Osteocyte (in vitro differentiated cells): ENCODE measurements at regions not wholly inside any gene's neighbourhood (a gene's known extent, or its start where the extent isn't known, plus 50 kb on each side); places are given as distances from the start of the nearest gene placed in this dataset.

Experiments
- DNase-seq: peaks from one replicate; pipeline ENCODE4 v3.0.0; 2021; ENCODE audit warnings: mixed read lengths; ENCODE audit not compliant: unreplicated experiment; ENCODE audit errors: extremely low spot score
- H3K27ac Mint-ChIP-seq: one replicate; pipeline ENCODE4 v1.8.0; 2021; ENCODE audit warnings: mild to moderate bottlenecking, mixed read lengths; ENCODE audit not compliant: unreplicated experiment
- H3K27me3 Mint-ChIP-seq: one replicate; pipeline ENCODE4 v1.8.0; 2021; ENCODE audit warnings: mixed read lengths; ENCODE audit not compliant: unreplicated experiment
- H3K36me3 Mint-ChIP-seq: one replicate; pipeline ENCODE4 v1.8.0; 2021; ENCODE audit warnings: mixed read lengths; ENCODE audit not compliant: unreplicated experiment
- H3K4me1 Mint-ChIP-seq: one replicate; pipeline ENCODE4 v1.8.0; 2021; ENCODE audit warnings: mixed read lengths; ENCODE audit not compliant: unreplicated experiment
- H3K4me3 Mint-ChIP-seq: one replicate; pipeline ENCODE4 v1.8.0; 2021; ENCODE audit warnings: mild to moderate bottlenecking, moderate library complexity, mixed read lengths; ENCODE audit not compliant: unreplicated experiment
- H3K9me3 Mint-ChIP-seq: one replicate; pipeline ENCODE4 v1.8.0; 2021; ENCODE audit warnings: mixed read lengths; ENCODE audit not compliant: unreplicated experiment
- TF ChIP-seq, protein P1 (sequence below): fragments of 200-600 bp; sonication (generic); IDR thresholded peaks from 2 replicates; pipeline ENCODE4 v1.5.0; 2021; ENCODE audit warnings: antibody characterized with exemption, mild to moderate bottlenecking, moderate library complexity

DNA sequence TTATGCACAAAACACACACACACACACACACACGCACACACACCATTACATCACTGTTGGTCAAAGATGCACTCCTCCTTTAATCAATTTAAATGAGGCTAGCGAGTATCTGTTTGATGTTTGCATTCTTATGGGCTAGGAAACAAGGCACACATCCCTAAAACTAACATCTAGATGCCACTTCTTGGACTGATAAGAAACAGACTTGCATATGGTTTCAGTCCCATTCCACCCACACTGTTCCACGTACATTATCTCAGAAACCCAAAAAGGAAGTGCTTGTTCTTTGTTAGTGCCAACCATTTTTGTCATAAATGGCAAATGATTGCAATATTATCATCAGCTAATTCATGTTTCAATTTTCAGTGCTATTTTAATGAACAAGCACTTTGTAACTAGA lies 69.5 kb downstream of the CCR1 start:
- DNase-seq: no peak
- no peaks in the 10 kb centered on the region for H3K36me3 Mint-ChIP-seq
- H3K4me3 Mint-ChIP-seq: no peak overlapping the region
- H3K4me1 Mint-ChIP-seq: no peaks in the 10 kb centered on the region
- TF ChIP-seq, protein P1, sequence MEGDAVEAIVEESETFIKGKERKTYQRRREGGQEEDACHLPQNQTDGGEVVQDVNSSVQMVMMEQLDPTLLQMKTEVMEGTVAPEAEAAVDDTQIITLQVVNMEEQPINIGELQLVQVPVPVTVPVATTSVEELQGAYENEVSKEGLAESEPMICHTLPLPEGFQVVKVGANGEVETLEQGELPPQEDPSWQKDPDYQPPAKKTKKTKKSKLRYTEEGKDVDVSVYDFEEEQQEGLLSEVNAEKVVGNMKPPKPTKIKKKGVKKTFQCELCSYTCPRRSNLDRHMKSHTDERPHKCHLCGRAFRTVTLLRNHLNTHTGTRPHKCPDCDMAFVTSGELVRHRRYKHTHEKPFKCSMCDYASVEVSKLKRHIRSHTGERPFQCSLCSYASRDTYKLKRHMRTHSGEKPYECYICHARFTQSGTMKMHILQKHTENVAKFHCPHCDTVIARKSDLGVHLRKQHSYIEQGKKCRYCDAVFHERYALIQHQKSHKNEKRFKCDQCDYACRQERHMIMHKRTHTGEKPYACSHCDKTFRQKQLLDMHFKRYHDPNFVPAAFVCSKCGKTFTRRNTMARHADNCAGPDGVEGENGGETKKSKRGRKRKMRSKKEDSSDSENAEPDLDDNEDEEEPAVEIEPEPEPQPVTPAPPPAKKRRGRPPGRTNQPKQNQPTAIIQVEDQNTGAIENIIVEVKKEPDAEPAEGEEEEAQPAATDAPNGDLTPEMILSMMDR: no peak
- no peaks in the 10 kb centered on the region for H3K27me3 Mint-ChIP-seq
- no peak overlapping the region for H3K27ac Mint-ChIP-seq
- peaks cover 3% of the 10 kb centered on the region for H3K9me3 Mint-ChIP-seq

DNA sequence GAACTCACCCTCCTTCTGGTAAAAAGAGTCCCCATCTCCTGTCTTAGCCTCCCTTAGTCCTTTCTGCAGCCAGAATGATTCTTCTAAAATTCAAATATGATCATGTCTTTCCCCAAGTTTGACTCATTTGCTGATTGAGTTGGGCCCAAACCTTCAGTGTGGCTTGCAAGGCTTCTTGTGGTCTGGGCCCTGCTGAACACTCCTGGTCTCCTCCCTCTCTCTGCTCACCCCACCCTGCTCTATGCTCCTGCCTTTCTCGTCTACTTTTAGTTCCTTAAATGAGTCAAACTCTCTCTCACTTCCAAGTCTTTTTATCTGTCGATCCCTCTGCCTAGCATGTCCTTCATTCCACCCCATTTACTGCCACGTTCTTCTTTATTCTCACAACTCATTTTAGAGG lies 72.6 kb downstream of the CCR1 start:
- DNase-seq: no peak
- Mint-ChIP-seq H3K4me3 (no peak overlapping the region), H3K9me3 (no peaks in the 10 kb centered on the region), H3K4me1 (no peaks in the 10 kb centered on the region), H3K27ac (no peak overlapping the region), H3K36me3 (no peaks in the 10 kb centered on the region), H3K27me3 (no peaks in the 10 kb centered on the region)
- TF ChIP-seq, protein P1: no peak

DNA sequence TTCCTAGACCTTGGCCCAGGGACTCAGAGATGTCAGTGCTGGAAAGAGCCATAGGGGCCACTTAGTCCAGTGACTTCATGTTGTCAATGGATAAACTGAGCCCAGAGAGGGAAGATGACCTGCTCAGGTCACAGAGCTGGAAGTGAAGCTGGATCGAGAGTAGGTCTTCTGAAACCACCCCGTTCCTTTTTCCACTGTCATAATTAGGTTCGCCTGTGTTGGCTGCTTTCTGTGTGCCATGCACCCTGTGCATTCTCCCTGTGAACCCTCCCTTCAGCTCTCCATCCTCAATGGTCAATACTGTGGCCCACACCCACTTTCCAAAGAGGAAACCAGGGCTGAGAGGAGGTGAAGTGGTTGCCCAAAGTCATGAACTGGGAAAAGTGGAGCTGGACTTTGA lies 74.8 kb downstream of the CCR1 start:
- no peak for DNase-seq
- no peak overlapping the region for H3K4me3 Mint-ChIP-seq
- no peaks in the 10 kb centered on the region for H3K27me3 Mint-ChIP-seq
- TF ChIP-seq, protein P1: no peak
- H3K36me3 Mint-ChIP-seq: no peaks in the 10 kb centered on the region
- no peak overlapping the region for H3K27ac Mint-ChIP-seq
- no peaks in the 10 kb centered on the region for H3K9me3 Mint-ChIP-seq
- H3K4me1 Mint-ChIP-seq: no peaks in the 10 kb centered on the region

DNA sequence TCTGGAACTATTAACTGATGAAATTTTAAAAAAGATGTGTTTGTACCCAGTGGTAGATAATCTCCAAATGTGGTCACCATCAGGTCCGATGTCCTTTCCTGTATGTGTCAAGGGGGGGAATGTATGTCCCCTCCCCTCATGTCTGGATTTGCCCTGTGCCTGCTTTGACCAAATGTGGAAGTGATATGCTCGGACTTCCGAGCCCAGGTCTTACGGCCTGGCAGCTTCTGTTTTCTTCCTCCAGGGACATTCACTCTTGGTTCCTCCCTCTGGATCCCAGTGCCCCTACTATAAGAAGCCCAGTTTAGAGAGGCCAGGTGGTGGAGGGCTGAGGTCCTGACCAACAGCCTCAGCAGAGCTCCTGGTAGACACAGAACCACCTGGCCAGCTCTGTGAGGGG lies 75.5 kb downstream of the CCR1 start:
- Mint-ChIP-seq H3K4me3 (no peak overlapping the region), H3K27me3 (no peaks in the 10 kb centered on the region), H3K9me3 (no peaks in the 10 kb centered on the region), H3K4me1 (peaks cover 5% of the 10 kb centered on the region), H3K27ac (no peak overlapping the region), H3K36me3 (no peaks in the 10 kb centered on the region)
- DNase-seq: no peak
- TF ChIP-seq, protein P1: no peak

DNA sequence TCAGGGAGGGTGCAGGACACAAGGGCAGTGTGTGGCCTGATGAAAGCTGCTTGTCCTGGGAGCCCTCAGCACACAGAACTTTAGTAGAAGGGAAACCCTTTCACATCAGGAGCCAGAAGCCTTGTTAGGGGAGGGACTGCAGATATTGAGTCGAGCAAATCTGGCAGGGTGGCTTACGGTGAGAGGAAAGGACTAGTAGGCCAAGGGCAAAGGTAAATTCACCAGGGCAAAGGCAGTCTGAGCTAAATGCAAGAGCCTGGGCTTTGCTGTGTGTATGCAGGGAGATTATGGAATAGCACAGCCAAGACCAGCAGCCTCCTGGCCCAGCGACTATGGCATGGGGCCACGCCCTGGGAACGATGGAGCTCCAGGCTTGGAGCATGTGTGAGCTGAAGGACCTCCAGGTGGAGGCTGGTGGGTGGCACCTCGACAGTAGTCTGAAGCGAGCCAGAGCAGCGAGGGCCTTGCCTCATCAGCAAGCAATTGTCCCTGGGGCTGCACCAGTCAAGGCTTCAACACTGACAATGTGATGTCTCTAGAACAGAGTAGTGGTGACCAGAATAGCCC lies 76.1 kb downstream of the CCR1 start:
- Mint-ChIP-seq H3K36me3 (no peaks in the 10 kb centered on the region), H3K27ac (no peak overlapping the region), H3K4me3 (no peak overlapping the region), H3K27me3 (no peaks in the 10 kb centered on the region), H3K9me3 (no peaks in the 10 kb centered on the region), H3K4me1 (peaks cover 9% of the 10 kb centered on the region)
- TF ChIP-seq, protein P1: no peak
- DNase-seq: no peak
